ENCODE measurements at regions not wholly inside any gene's neighbourhood (a gene's known extent, or its start where the extent isn't known, plus 50 kb on each side); places are given as distances from the start of the nearest gene placed in this dataset.

DNA sequence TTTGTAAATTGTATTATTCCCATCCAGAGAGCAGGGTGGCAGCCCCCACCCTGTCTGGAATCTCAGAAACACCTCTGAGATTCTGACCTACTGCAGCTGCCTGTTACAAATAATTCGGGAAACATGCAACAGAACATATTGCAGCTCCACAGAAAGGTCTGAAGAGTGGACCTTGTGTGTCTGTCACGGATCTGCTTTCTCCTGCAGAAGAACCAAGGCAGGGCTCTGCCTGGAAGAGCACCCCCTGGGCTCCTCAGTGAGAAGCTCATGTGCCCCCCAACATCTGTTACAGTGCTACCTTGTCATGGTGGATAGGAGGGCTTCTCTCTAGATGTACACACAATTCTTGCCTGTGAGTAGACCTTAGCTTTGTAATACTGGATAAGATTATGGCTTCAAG is 286.6 kb upstream of the GATB start (continued):
- TF ChIP-seq, protein P1, sequence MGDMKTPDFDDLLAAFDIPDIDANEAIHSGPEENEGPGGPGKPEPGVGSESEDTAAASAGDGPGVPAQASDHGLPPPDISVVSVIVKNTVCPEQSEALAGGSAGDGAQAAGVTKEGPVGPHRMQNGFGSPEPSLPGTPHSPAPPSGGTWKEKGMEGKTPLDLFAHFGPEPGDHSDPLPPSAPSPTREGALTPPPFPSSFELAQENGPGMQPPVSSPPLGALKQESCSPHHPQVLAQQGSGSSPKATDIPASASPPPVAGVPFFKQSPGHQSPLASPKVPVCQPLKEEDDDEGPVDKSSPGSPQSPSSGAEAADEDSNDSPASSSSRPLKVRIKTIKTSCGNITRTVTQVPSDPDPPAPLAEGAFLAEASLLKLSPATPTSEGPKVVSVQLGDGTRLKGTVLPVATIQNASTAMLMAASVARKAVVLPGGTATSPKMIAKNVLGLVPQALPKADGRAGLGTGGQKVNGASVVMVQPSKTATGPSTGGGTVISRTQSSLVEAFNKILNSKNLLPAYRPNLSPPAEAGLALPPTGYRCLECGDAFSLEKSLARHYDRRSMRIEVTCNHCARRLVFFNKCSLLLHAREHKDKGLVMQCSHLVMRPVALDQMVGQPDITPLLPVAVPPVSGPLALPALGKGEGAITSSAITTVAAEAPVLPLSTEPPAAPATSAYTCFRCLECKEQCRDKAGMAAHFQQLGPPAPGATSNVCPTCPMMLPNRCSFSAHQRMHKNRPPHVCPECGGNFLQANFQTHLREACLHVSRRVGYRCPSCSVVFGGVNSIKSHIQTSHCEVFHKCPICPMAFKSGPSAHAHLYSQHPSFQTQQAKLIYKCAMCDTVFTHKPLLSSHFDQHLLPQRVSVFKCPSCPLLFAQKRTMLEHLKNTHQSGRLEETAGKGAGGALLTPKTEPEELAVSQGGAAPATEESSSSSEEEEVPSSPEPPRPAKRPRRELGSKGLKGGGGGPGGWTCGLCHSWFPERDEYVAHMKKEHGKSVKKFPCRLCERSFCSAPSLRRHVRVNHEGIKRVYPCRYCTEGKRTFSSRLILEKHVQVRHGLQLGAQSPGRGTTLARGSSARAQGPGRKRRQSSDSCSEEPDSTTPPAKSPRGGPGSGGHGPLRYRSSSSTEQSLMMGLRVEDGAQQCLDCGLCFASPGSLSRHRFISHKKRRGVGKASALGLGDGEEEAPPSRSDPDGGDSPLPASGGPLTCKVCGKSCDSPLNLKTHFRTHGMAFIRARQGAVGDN (IDR thresholded peaks at IDR 0.05): no peak
- TF ChIP-seq, protein P2, sequence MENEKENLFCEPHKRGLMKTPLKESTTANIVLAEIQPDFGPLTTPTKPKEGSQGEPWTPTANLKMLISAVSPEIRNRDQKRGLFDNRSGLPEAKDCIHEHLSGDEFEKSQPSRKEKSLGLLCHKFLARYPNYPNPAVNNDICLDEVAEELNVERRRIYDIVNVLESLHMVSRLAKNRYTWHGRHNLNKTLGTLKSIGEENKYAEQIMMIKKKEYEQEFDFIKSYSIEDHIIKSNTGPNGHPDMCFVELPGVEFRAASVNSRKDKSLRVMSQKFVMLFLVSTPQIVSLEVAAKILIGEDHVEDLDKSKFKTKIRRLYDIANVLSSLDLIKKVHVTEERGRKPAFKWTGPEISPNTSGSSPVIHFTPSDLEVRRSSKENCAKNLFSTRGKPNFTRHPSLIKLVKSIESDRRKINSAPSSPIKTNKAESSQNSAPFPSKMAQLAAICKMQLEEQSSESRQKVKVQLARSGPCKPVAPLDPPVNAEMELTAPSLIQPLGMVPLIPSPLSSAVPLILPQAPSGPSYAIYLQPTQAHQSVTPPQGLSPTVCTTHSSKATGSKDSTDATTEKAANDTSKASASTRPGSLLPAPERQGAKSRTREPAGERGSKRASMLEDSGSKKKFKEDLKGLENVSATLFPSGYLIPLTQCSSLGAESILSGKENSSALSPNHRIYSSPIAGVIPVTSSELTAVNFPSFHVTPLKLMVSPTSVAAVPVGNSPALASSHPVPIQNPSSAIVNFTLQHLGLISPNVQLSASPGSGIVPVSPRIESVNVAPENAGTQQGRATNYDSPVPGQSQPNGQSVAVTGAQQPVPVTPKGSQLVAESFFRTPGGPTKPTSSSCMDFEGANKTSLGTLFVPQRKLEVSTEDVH (IDR thresholded peaks at IDR 0.05; ENCODE audit: low read depth, partially characterized antibody): no peak
- TF ChIP-seq PAX5 (IDR thresholded peaks at IDR 0.05; ENCODE audit: borderline replicate concordance, low read depth, low read length): no peak
- TF ChIP-seq EP300 (IDR thresholded peaks at IDR 0.05; ENCODE audit: borderline replicate concordance in 1 of 2, control insufficient read depth in 1 of 2, low read depth in 2 of 2, low read length in 2 of 2): no peak
- no peak for TF ChIP-seq JUNB (IDR thresholded peaks at IDR 0.05)
- TF ChIP-seq, protein P3, sequence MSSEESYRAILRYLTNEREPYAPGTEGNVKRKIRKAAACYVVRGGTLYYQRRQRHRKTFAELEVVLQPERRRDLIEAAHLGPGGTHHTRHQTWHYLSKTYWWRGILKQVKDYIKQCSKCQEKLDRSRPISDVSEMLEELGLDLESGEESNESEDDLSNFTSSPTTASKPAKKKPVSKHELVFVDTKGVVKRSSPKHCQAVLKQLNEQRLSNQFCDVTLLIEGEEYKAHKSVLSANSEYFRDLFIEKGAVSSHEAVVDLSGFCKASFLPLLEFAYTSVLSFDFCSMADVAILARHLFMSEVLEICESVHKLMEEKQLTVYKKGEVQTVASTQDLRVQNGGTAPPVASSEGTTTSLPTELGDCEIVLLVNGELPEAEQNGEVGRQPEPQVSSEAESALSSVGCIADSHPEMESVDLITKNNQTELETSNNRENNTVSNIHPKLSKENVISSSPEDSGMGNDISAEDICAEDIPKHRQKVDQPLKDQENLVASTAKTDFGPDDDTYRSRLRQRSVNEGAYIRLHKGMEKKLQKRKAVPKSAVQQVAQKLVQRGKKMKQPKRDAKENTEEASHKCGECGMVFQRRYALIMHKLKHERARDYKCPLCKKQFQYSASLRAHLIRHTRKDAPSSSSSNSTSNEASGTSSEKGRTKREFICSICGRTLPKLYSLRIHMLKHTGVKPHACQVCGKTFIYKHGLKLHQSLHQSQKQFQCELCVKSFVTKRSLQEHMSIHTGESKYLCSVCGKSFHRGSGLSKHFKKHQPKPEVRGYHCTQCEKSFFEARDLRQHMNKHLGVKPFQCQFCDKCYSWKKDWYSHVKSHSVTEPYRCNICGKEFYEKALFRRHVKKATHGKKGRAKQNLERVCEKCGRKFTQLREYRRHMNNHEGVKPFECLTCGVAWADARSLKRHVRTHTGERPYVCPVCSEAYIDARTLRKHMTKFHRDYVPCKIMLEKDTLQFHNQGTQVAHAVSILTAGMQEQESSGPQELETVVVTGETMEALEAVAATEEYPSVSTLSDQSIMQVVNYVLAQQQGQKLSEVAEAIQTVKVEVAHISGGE (CRISPR knock-in tag; IDR thresholded peaks at IDR 0.05): no peak
- TF ChIP-seq NFYA (IDR thresholded peaks at IDR 0.05; ENCODE audit: borderline replicate concordance, low read depth, low read length): no peak
- TF ChIP-seq, protein P4, sequence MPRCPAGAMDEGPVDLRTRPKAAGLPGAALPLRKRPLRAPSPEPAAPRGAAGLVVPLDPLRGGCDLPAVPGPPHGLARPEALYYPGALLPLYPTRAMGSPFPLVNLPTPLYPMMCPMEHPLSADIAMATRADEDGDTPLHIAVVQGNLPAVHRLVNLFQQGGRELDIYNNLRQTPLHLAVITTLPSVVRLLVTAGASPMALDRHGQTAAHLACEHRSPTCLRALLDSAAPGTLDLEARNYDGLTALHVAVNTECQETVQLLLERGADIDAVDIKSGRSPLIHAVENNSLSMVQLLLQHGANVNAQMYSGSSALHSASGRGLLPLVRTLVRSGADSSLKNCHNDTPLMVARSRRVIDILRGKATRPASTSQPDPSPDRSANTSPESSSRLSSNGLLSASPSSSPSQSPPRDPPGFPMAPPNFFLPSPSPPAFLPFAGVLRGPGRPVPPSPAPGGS (IDR thresholded peaks at IDR 0.05; ENCODE audit: borderline replicate concordance, insufficient read depth, low read depth, low read length, poor library complexity, severe bottlenecking): no peak
- TF ChIP-seq MTA2 (IDR thresholded peaks at IDR 0.05; ENCODE audit: low read depth): no peak
- TF ChIP-seq ZNF207 (IDR thresholded peaks at IDR 0.05; ENCODE audit: borderline replicate concordance): no peak
- TF ChIP-seq CREM (IDR thresholded peaks at IDR 0.05; ENCODE audit: low read depth): no peak

All from GM12878 (cell line).